Activated CD8-positive, alpha-beta T cell treated with anti-CD3 and anti-CD28 coated beads for 36 hours (primary cell): ENCODE measurements at regions not wholly inside any gene's neighbourhood (a gene's known extent, or its start where the extent isn't known, plus 50 kb on each side); places are given as distances from the start of the nearest gene placed in this dataset.
"Not testable (repeated sequence)": the region's sequence is repeated elsewhere in the genome, so short reads cannot be mapped to it uniquely, and the experiment has no call there.

ENCODE experiments used
- ATAC-seq: fragments of 200-7000 bp; cut with Tn5 transposase; one replicate; pipeline ENCODE4 v1.10.0; 2021; ENCODE audit warnings: mild to moderate bottlenecking, moderate library complexity
- CTCF ChIA-PET: fragments of 350-600 bp; sonication (Branson Sonifier 250); formaldehyde crosslinking; loops from one replicate; lab custom pipeline; 2021; ENCODE audit warnings: antibody characterized with exemption; lab: Charles Lee
- POLR2A ChIA-PET: fragments of 350-600 bp; sonication (Branson Sonifier 250); formaldehyde crosslinking; loops from one replicate; lab custom pipeline; 2021; ENCODE audit warnings: antibody characterized with exemption; lab: Charles Lee
- DNase-seq: peaks from one replicate; pipeline ENCODE4 v3.0.0-alpha.2; 2020
- H3K27ac Mint-ChIP-seq: one replicate; pipeline ENCODE4 v1.8.0; 2021; ENCODE audit warnings: mild to moderate bottlenecking, mixed read lengths
- H3K27me3 Mint-ChIP-seq: one replicate; pipeline ENCODE4 v1.8.0; 2021; ENCODE audit warnings: mixed read lengths
- H3K36me3 Mint-ChIP-seq: one replicate; pipeline ENCODE4 v1.8.0; 2021; ENCODE audit warnings: low read depth, mixed read lengths
- H3K4me1 Mint-ChIP-seq: one replicate; pipeline ENCODE4 v1.8.0; 2021; ENCODE audit warnings: low read depth, mixed read lengths
- H3K4me3 Mint-ChIP-seq: one replicate; pipeline ENCODE4 v1.8.0; 2021; ENCODE audit warnings: mild to moderate bottlenecking, moderate library complexity, mixed read lengths
- H3K9me3 Mint-ChIP-seq: one replicate; pipeline ENCODE4 v1.8.0; 2021; ENCODE audit warnings: mixed read lengths
- intact Hi-C: fragments of 100-400 bp; cut with micrococcal nuclease; formaldehyde crosslinking; loops from one replicate; pipeline ENCODE4 v1.10.0; 2022
- TF ChIP-seq, protein P1 (sequence below): fragments of 200-600 bp; IDR thresholded peaks from one replicate; pipeline ENCODE4 v1.8.0; 2022; ENCODE audit warnings: antibody characterized with exemption, mild to moderate bottlenecking

DNA sequence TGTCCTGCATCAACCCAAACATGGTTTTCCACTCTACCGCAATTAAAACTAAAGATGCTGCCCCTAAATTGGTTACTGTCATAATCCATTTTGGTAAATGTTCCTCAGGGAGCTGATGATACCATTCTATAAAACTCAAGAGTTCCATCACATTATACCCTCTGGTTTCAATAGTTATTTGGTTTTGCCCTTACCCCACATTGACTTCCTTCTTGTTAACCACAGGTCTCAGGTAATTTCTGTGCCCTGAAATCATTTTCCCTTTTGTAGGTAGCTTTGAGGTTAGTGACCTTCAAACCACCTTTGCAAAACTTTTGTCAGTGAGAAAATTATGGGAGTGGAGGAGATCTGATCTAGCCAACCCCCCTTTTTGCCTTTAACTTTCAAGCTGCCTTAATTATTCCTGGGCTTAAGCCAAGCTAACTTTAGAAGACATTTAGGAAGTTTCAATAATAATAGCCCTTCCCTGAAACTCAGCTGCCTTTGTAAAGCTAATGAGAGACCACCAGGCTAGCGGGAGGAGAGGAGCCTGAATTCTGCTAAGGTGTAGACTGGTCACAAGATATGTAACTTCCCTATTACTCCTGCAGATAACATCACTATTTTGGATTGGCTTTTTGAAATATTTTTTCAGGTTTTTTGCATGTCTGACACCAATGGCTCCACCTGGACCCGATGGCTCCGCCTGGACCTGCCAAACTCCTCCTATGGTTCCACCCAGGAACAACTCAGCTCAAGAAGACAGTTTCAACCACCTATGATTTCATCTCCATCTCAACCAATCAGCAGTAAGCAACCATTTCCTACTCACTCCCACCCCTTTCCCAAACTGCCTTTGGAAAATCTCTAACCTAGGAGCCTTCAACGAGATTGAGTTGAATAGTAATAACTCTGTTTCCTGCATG, 224.9 kb downstream of the HS3ST3B1 start:
- H3K4me1 Mint-ChIP-seq, result peaks cover 15% of the 10 kb centered on the region
- intact Hi-C loops, result no loop called here

DNA sequence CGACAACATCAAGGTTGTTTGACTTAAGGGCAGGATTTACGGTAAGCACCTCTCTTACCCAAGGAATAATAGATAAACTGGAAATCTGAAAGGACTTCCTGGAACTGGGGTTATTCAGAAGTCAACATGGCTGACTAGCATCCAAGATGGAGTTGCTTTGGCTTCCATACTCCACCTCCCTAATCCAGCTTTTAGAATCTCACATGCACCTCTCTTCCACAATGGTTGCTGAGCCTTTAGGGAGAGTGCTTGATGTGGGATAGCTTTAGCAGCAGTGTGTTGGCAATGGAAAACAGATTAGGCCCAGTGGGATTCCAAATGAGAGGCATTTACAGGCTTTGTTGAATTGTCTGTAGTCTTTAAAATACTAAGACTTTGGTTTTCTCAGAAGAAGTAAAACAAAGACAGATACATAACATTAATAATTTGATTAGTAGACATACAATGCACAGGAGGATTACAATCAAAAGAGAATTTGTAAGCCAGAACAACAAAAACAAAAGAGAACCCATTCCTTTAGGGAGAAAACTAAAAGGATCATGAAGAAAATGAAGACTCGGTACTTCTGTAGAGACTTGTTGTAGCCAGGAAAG, 222.0 kb downstream of the HS3ST3B1 start:
- H3K4me1 Mint-ChIP-seq, result peaks cover 15% of the 10 kb centered on the region

More for the DNA sequence above, 224.9 kb downstream of the HS3ST3B1 start:
- Mint-ChIP-seq H3K36me3 (no peaks in the 10 kb centered on the region), H3K27me3 (no peaks in the 10 kb centered on the region), H3K27ac (no peak overlapping the region), H3K9me3 (no peaks in the 10 kb centered on the region), H3K4me3 (no peak overlapping the region)
- ATAC-seq, result no peak
- TF ChIP-seq, protein P1, sequence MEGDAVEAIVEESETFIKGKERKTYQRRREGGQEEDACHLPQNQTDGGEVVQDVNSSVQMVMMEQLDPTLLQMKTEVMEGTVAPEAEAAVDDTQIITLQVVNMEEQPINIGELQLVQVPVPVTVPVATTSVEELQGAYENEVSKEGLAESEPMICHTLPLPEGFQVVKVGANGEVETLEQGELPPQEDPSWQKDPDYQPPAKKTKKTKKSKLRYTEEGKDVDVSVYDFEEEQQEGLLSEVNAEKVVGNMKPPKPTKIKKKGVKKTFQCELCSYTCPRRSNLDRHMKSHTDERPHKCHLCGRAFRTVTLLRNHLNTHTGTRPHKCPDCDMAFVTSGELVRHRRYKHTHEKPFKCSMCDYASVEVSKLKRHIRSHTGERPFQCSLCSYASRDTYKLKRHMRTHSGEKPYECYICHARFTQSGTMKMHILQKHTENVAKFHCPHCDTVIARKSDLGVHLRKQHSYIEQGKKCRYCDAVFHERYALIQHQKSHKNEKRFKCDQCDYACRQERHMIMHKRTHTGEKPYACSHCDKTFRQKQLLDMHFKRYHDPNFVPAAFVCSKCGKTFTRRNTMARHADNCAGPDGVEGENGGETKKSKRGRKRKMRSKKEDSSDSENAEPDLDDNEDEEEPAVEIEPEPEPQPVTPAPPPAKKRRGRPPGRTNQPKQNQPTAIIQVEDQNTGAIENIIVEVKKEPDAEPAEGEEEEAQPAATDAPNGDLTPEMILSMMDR, result no peak
- ChIA-PET CTCF (interaction anchor here (0.8 kb wide), 1 partner anchor 11 kb away, joined by 3 read pairs; no protein-coding TSS in a partner anchor), POLR2A (no interaction called here)
- DNase-seq, result no peak

DNA sequence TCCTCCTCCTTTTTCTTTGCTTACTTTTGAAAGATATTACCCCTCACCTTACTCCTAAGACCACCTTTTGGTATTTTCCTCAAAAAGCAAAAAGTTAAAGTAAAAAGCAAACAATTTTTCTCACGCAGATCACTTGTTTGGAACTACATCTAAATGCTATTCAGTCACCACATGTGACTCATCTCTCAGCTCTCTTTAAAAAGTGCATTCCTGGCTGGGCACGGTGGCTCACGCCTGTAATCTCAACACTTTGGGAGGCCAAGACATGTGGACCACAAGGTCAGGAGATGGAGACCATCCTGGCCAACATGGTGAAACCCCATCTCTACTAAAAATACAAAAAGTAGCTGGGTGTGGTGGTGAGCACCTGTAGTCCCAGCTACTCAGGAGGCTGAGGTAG, 218.0 kb downstream of the HS3ST3B1 start:
- POLR2A ChIA-PET, DNase-seq, H3K36me3 Mint-ChIP-seq, H3K4me3 Mint-ChIP-seq, ATAC-seq, H3K4me1 Mint-ChIP-seq, H3K27ac Mint-ChIP-seq, intact Hi-C loops, H3K9me3 Mint-ChIP-seq, CTCF ChIA-PET, H3K27me3 Mint-ChIP-seq: not testable (repeated sequence)

More for the DNA sequence above, 222.0 kb downstream of the HS3ST3B1 start:
- TF ChIP-seq, protein P1, result no peak
- intact Hi-C loops, result no loop called here
- ATAC-seq (no peak), DNase-seq (no peak)
- no peaks in the 10 kb centered on the region for H3K36me3 Mint-ChIP-seq
- H3K27me3 Mint-ChIP-seq, result no peaks in the 10 kb centered on the region
- ChIA-PET CTCF (no interaction called here), POLR2A (no interaction called here)
- no peaks in the 10 kb centered on the region for H3K9me3 Mint-ChIP-seq
- no peak overlapping the region for H3K27ac Mint-ChIP-seq
- no peak overlapping the region for H3K4me3 Mint-ChIP-seq

DNA sequence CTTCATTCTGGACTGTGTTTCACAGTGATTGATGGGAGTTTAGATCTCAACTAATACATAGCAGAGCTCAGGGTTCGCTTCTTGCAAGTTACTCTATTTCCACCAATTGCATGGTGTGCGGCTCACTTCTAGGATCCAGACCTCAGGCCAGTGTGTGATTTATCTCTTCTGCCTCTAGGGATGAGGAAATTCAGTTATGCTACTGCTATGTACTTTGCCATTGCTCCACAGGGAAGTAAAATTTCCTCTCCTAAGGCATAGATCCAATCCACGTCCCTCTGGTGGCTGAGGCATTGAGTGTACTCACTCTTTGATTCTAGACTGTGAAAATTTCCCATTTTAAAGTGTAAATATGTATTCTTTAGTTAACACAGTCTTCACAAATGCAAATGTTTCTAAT, 214.1 kb downstream of the HS3ST3B1 start:
- DNase-seq (no peak), ATAC-seq (no peak)
- Mint-ChIP-seq H3K36me3 (no peaks in the 10 kb centered on the region), H3K27ac (no peak overlapping the region), H3K4me1 (no peaks in the 10 kb centered on the region), H3K27me3 (no peaks in the 10 kb centered on the region), H3K4me3 (no peak overlapping the region), H3K9me3 (no peaks in the 10 kb centered on the region)
- POLR2A ChIA-PET, result no interaction called here
- CTCF ChIA-PET, result no interaction called here
- TF ChIP-seq, protein P1, result no peak
- intact Hi-C loops, result no loop called here

DNA sequence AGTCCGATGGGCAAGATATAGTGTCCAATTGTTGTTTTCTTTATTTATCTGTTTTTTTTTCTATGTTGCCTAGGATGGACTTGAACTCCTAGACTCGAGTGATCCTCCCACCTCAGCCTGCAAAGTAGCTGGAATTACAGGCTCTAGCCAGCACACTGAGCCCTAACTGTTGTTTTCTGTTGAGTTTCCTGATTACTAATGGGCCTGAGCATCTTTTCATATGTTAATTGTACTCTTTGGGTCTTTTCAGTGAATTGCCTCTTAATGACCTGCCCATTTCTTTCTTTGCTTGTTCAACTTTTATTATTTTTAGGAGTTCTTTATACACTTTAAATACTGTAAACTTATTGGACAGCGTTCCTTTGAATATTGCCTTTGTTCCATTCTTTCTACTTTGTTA, 213.0 kb downstream of the HS3ST3B1 start:
- no peaks in the 10 kb centered on the region for H3K36me3 Mint-ChIP-seq
- no peaks in the 10 kb centered on the region for H3K4me1 Mint-ChIP-seq
- DNase-seq (no peak), ATAC-seq (no peak)
- ChIA-PET CTCF (no interaction called here), POLR2A (no interaction called here)
- intact Hi-C loops, result no loop called here
- H3K9me3 Mint-ChIP-seq, result no peaks in the 10 kb centered on the region
- TF ChIP-seq, protein P1, result no peak
- H3K27ac Mint-ChIP-seq, result no peak overlapping the region
- no peaks in the 10 kb centered on the region for H3K27me3 Mint-ChIP-seq
- no peak overlapping the region for H3K4me3 Mint-ChIP-seq
